Fibroblast of pulmonary artery (primary cell): ENCODE measurements at regions not wholly inside any gene's neighbourhood (a gene's known extent, or its start where the extent isn't known, plus 50 kb on each side); places are given as distances from the start of the nearest gene placed in this dataset.
"Not testable (repeated sequence)": the region's sequence is repeated elsewhere in the genome, so short reads cannot be mapped to it uniquely, and the experiment has no call there.

Experiments used
- DNase-seq: peaks from one replicate; pipeline ENCODE4 v3.0.0-alpha.2; 2010; ENCODE audit warnings: low read depth
- H3K4me3 ChIP-seq: replicated peaks from 2 replicates; pipeline ENCODE4 v1.5.1; 2011; ENCODE audit warnings: low read depth, mild to moderate bottlenecking, control low read depth, low read length, moderate library complexity
- TF ChIP-seq, protein P1 (sequence below): IDR thresholded peaks from 2 replicates; pipeline ENCODE4 v1.5.1; 2011; ENCODE audit warnings: mild to moderate bottlenecking, control low read depth, low read length, inconsistent platforms; ENCODE audit errors: missing control alignments

DNA sequence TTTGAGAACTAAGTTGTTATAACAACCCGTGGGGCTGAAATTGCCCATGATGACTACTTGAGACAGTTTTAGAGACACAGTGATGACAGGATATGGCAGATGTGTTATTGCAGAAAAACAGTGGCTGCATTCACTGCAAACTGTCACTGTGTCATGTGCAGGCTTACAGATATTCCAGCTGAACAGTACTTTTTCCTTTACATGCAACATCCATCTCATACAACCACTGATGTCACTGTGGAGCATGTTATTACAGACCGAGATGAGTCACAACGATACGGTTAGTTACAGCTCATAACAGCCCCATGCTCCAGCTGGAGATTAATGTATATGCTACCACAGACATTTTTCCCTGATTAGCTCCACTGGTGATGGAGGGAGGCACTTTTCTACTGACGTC, 207.4 kb downstream of the TMA16 start:
- no peak for DNase-seq
- TF ChIP-seq, protein P1, sequence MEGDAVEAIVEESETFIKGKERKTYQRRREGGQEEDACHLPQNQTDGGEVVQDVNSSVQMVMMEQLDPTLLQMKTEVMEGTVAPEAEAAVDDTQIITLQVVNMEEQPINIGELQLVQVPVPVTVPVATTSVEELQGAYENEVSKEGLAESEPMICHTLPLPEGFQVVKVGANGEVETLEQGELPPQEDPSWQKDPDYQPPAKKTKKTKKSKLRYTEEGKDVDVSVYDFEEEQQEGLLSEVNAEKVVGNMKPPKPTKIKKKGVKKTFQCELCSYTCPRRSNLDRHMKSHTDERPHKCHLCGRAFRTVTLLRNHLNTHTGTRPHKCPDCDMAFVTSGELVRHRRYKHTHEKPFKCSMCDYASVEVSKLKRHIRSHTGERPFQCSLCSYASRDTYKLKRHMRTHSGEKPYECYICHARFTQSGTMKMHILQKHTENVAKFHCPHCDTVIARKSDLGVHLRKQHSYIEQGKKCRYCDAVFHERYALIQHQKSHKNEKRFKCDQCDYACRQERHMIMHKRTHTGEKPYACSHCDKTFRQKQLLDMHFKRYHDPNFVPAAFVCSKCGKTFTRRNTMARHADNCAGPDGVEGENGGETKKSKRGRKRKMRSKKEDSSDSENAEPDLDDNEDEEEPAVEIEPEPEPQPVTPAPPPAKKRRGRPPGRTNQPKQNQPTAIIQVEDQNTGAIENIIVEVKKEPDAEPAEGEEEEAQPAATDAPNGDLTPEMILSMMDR: no peak

GRCh38 chr4:163702736-163703135, 208.2 kb downstream of the TMA16 start:
- TF ChIP-seq, protein P1: no peak
- no peak overlapping the region for H3K4me3 ChIP-seq
- DNase-seq: no peak

More for the DNA sequence above, 207.4 kb downstream of the TMA16 start:
- no peak overlapping the region for H3K4me3 ChIP-seq

DNA sequence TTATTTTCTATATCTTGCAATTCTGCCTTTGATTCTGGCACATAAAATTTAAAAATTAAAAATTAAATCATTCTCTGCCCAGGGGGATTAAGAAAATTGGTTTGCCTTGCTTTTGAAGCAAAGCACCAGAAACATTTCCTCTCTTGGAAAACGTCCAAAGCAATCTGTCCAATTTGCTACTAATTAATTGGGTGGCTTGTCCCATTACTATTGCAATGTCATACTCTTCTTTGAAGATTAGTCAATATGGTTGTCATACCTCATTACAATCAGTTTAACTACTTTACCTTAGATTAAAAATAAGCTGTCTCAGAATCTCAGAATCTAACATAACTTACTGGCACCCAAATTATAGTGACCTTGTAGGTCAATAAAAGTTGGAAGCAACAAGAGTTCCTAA, 208.8 kb downstream of the TMA16 start:
- DNase-seq: no peak
- TF ChIP-seq, protein P1: no peak
- no peak overlapping the region for H3K4me3 ChIP-seq

GRCh38 chr4:163707873-163708272, 213.4 kb downstream of the TMA16 start:
- TF ChIP-seq, protein P1: no peak
- no peak overlapping the region for H3K4me3 ChIP-seq
- DNase-seq: no peak

DNA sequence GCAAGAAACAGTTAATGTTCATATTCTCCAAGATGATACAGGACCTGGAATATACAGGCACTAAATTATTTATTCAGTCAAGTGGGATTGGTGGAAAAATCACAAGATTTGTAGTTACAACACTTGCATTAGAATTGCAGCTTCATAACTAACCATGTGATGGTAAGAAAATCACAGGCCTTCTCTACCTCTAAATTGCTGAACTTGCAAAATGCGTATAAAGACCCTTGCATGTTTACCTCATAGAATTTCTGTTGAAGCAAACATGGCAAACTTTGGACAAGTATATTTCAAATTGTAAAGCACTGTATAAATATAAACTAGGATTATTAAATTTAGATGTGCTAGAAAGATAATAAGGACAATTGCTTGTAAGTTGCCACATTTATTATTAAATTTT, 215.1 kb downstream of the TMA16 start:
- TF ChIP-seq, protein P1: no peak
- no peak for DNase-seq
- H3K4me3 ChIP-seq: no peak overlapping the region

DNA sequence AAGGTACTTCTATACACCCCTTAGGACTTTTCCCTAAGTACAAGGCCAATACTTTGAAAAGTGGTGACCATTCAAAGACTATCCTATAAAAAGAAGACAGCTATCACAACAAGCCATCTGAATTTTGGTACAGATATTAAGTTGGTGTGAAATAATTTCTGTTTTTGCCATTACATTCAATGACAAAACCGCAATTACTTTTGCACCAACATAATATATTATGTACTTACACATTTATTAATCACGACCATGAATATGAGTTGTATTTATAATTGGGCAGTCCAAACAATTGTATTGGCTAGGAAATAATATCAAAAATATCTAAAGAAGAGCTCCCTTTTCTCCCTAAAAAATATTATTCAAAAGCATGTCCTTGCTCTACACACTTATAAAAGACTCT, 215.7 kb downstream of the TMA16 start:
- DNase-seq: no peak
- no peak overlapping the region for H3K4me3 ChIP-seq
- TF ChIP-seq, protein P1: no peak

GRCh38 chr4:163724495-163724894, 230.0 kb downstream of the TMA16 start:
- not testable (repeated sequence) for DNase-seq, H3K4me3 ChIP-seq
